Calu3 (cell line): ENCODE measurements at regions not wholly inside any gene's neighbourhood (a gene's known extent, or its start where the extent isn't known, plus 50 kb on each side); places are given as distances from the start of the nearest gene placed in this dataset.

Source experiments
- BruUV-seq: library from RNA; stranded (reverse); fragments of 400-500 nt; replicated peaks from 2 replicates; lab custom pipeline; 2021; lab: Mats Ljungman, UMichigan
- CTCF ChIA-PET: fragments of 300-600 bp; sonication (Branson Sonifier 250); formaldehyde crosslinking; loops from one replicate; lab custom pipeline; 2022; ENCODE audit warnings: antibody characterized with exemption; lab: Charles Lee
- DNase-seq: peaks from one replicate; pipeline ENCODE4 v3.0.0; 2022
- H3K27ac Mint-ChIP-seq: one replicate; pipeline ENCODE4 v1.8.0; 2022; ENCODE audit warnings: mixed read lengths; ENCODE audit not compliant: unreplicated experiment
- H3K27me3 Mint-ChIP-seq: one replicate; pipeline ENCODE4 v1.8.0; 2022; ENCODE audit warnings: mixed read lengths; ENCODE audit not compliant: unreplicated experiment
- H3K36me3 Mint-ChIP-seq: one replicate; pipeline ENCODE4 v1.8.0; 2022; ENCODE audit warnings: mild to moderate bottlenecking, moderate library complexity, mixed read lengths; ENCODE audit not compliant: insufficient read depth, unreplicated experiment
- H3K4me1 Mint-ChIP-seq: one replicate; pipeline ENCODE4 v1.8.0; 2022; ENCODE audit warnings: mild to moderate bottlenecking, low read depth, mixed read lengths; ENCODE audit not compliant: unreplicated experiment
- H3K4me3 Mint-ChIP-seq: one replicate; pipeline ENCODE4 v1.8.0; 2022; ENCODE audit warnings: mild to moderate bottlenecking, low read depth, moderate library complexity, mixed read lengths; ENCODE audit not compliant: unreplicated experiment
- H3K9me3 Mint-ChIP-seq: one replicate; pipeline ENCODE4 v1.8.0; 2022; ENCODE audit warnings: low read depth, mixed read lengths; ENCODE audit not compliant: unreplicated experiment
- intact Hi-C: fragments of 100-400 bp; cut with micrococcal nuclease; formaldehyde crosslinking; loops from one replicate; pipeline ENCODE4 v1.10.0; 2022; ENCODE audit not compliant: unreplicated experiment
- TF ChIP-seq, protein P1 (sequence below): fragments of 200-600 bp; IDR thresholded peaks from one replicate; pipeline ENCODE4 v1.8.0; 2022; ENCODE audit warnings: antibody characterized with exemption; ENCODE audit not compliant: unreplicated experiment

DNA sequence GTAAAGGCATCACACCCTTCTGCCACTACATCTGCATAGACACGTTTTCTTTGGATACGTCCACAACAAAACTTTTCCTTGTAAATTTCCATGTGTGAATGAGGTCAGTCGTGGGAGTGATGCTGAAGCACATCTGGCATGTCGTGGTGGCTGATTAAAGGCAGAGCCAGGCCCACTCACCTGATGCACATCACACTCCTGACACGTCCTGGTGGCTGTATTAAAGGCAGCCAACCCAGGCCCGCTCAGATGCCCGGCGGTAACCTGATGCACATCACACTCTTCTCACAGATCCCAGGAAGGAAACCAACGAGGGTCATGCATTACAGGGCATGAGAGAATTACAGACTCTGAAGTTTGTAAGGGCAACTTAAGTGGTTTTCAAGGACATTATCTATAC is 321.6 kb upstream of the B3GAT1 start:
- BruUV-seq = no TSS peak
- CTCF ChIA-PET = no interaction called here
- no peak for DNase-seq
- Mint-ChIP-seq H3K36me3 (no peaks in the 10 kb centered on the region), H3K27me3 (no peaks in the 10 kb centered on the region), H3K9me3 (peaks cover 13% of the 10 kb centered on the region), H3K4me3 (no peak overlapping the region), H3K27ac (no peak overlapping the region), H3K4me1 (no peaks in the 10 kb centered on the region)
- TF ChIP-seq, protein P1, sequence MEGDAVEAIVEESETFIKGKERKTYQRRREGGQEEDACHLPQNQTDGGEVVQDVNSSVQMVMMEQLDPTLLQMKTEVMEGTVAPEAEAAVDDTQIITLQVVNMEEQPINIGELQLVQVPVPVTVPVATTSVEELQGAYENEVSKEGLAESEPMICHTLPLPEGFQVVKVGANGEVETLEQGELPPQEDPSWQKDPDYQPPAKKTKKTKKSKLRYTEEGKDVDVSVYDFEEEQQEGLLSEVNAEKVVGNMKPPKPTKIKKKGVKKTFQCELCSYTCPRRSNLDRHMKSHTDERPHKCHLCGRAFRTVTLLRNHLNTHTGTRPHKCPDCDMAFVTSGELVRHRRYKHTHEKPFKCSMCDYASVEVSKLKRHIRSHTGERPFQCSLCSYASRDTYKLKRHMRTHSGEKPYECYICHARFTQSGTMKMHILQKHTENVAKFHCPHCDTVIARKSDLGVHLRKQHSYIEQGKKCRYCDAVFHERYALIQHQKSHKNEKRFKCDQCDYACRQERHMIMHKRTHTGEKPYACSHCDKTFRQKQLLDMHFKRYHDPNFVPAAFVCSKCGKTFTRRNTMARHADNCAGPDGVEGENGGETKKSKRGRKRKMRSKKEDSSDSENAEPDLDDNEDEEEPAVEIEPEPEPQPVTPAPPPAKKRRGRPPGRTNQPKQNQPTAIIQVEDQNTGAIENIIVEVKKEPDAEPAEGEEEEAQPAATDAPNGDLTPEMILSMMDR = no peak
- intact Hi-C loops = no loop called here

DNA sequence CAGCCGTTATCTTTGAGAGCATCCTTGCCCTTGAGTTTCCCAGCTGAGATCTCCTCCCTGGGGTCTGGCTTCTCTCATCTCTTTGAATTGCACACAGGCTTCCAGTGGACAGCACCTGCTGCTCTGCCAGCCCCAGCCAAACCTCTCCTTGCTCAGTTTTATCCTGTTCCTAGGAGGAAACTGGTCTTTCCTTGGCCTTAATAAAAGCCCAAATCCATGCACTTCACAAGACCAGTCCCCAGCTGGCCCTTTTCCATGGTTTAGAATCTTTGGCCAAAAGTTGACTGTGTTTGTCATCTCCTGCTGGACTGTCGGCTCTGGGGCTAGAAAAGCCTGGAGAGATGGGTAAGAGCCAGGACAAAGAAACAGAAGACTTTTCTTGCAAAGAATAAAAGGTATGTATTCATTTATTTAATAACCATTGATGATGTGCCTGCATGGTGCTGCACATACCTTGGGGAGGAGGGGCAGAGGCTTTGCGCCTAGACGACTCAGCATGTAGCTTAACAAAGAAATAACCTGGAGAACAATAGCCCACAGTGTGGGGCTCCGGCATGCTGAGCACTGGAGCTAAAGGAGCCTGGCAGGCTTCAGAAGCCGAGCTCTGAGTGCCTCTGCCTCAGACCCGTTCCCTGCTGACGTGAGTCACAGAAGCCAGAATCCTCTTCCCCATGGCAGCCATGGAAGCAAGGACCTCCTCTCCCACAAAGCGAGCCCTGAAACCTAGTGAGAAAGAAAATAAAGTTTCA is 319.3 kb upstream of the B3GAT1 start:
- no peaks in the 10 kb centered on the region for H3K36me3 Mint-ChIP-seq

GRCh38 chr11:134730561-134731212 is 318.6 kb upstream of the B3GAT1 start:
- no peaks in the 10 kb centered on the region for H3K36me3 Mint-ChIP-seq
- no peak overlapping the region for H3K4me3 Mint-ChIP-seq
- TF ChIP-seq, protein P1 = no peak
- H3K9me3 Mint-ChIP-seq = peaks cover 17% of the 10 kb centered on the region
- CTCF ChIA-PET = no interaction called here
- H3K27ac Mint-ChIP-seq = no peak overlapping the region
- no peaks in the 10 kb centered on the region for H3K4me1 Mint-ChIP-seq
- no peaks in the 10 kb centered on the region for H3K27me3 Mint-ChIP-seq
- intact Hi-C loops = no loop called here
- BruUV-seq = no TSS peak
- DNase-seq = no peak

More for the DNA sequence above, 319.3 kb upstream of the B3GAT1 start:
- no peak overlapping the region for H3K4me3 Mint-ChIP-seq
- H3K27ac Mint-ChIP-seq = no peak overlapping the region
- H3K4me1 Mint-ChIP-seq = no peaks in the 10 kb centered on the region
- DNase-seq = no peak
- BruUV-seq = no TSS peak
- TF ChIP-seq, protein P1 = no peak
- H3K9me3 Mint-ChIP-seq = peaks cover 17% of the 10 kb centered on the region
- intact Hi-C loops = no loop called here
- H3K27me3 Mint-ChIP-seq = no peaks in the 10 kb centered on the region
- CTCF ChIA-PET = no interaction called here

DNA sequence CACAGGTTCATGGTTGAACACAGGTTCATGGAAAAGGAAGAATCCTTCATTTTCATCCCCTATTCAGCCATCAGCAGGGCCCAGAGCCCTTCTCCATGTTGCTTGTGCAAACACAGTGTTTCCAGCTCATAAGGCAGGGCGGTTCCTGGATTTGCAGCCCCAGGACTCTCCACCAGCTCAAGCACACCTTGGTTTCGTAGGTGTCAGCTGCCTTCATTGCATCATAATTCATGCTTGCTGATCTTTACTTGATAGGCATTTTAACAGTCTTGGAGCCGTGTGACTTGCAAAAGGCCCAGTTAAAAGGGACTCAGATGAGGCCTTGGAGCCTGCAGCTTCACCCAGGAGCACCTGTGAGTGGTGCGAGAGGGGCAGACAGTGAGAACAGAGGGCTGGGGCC is 318.1 kb upstream of the B3GAT1 start:
- intact Hi-C loops = no loop called here
- H3K9me3 Mint-ChIP-seq = peaks cover 17% of the 10 kb centered on the region
- CTCF ChIA-PET = no interaction called here
- BruUV-seq = no TSS peak
- H3K27ac Mint-ChIP-seq = no peak overlapping the region
- no peaks in the 10 kb centered on the region for H3K4me1 Mint-ChIP-seq
- H3K4me3 Mint-ChIP-seq = no peak overlapping the region
- TF ChIP-seq, protein P1 = no peak
- no peaks in the 10 kb centered on the region for H3K36me3 Mint-ChIP-seq
- DNase-seq = no peak
- no peaks in the 10 kb centered on the region for H3K27me3 Mint-ChIP-seq
